Left ventricle myocardium superior (tissue), 1 donor: ENCODE measurements at regions not wholly inside any gene's neighbourhood (a gene's known extent, or its start where the extent isn't known, plus 50 kb on each side); places are given as distances from the start of the nearest gene placed in this dataset.
A peak's percentile ranks its signal among the peaks of the same experiment; 100 is the strongest.

ENCODE experiments used
- ATAC-seq: fragments of 200-7000 bp; cut with Tn5 transposase; one replicate; pipeline ENCODE4 v1.9.1; 2020; ENCODE audit warnings: mild to moderate bottlenecking, moderate library complexity
- DNase-seq: peaks from one replicate; pipeline ENCODE4 v3.0.0-alpha.2; 2020
- intact Hi-C: fragments of 100-400 bp; cut with micrococcal nuclease; formaldehyde crosslinking; loops from one replicate; pipeline ENCODE4 v1.11.0; 2022
- donor health status: DM: no; HTN: yes; CAD: no; lungs with severe emphysema.

GRCh38 chr20:50271176-50271575, 80.5 kb downstream of the CEBPB start:
- DNase-seq (no peak), ATAC-seq (no peak)
- intact Hi-C loops, result no loop called here

GRCh38 chr20:50271612-50272011, 81.0 kb downstream of the CEBPB start:
- intact Hi-C loops, result no loop called here
- no peak for DNase-seq
- ATAC-seq, result no peak

- peak; percentile 72 for DNase-seq
Measured at GRCh38 chr20:50272030-50272723, 81.5 kb downstream of the CEBPB start.

GRCh38 chr20:50272724-50273446, 82.3 kb downstream of the CEBPB start:
- intact Hi-C loops, result no loop called here
- DNase-seq (no peak), ATAC-seq (no peak)

More at GRCh38 chr20:50272030-50272723, 81.5 kb downstream of the CEBPB start:
- ATAC-seq, result peak; percentile 47
- intact Hi-C loops, result no loop called here

GRCh38 chr20:50273601-50274491, 83.2 kb downstream of the CEBPB start:
- DNase-seq, result no peak
- intact Hi-C loops, result no loop called here
- ATAC-seq, result no peak

GRCh38 chr20:50274570-50275430, 84.2 kb downstream of the CEBPB start:
- ATAC-seq, result peak; percentile 41
- DNase-seq, result peak; percentile 83
- intact Hi-C loops, result no loop called here

- ATAC-seq (no peak), DNase-seq (no peak)
- intact Hi-C loops, result no loop called here
Measured at GRCh38 chr20:50276119-50277063, 85.8 kb downstream of the CEBPB start.

GRCh38 chr20:50277064-50277415, 86.4 kb downstream of the CEBPB start:
- DNase-seq, result no peak
- intact Hi-C loops, result no loop called here
- ATAC-seq, result no peak

- ATAC-seq (peak; percentile 9), DNase-seq (no peak)
- intact Hi-C loops, result no loop called here
Measured at GRCh38 chr20:50277460-50278376, 87.1 kb downstream of the CEBPB start.

GRCh38 chr20:50278377-50278683, 87.7 kb downstream of the CEBPB start:
- ATAC-seq (peak; percentile 14), DNase-seq (no peak)

GRCh38 chr20:50278684-50279531, 88.3 kb downstream of the CEBPB start:
- ATAC-seq, result peak; percentile 87
- peak; percentile 93 for DNase-seq
- intact Hi-C loops, result no loop called here

More at GRCh38 chr20:50278377-50278683, 87.7 kb downstream of the CEBPB start:
- intact Hi-C loops, result no loop called here

GRCh38 chr20:50279988-50280850, 89.6 kb downstream of the CEBPB start:
- no peak for DNase-seq
- intact Hi-C loops, result no loop called here
- ATAC-seq, result no peak

- DNase-seq (no peak), ATAC-seq (no peak)
- intact Hi-C loops, result no loop called here
Measured at GRCh38 chr20:50280851-50281655, 90.4 kb downstream of the CEBPB start.

- intact Hi-C loops, result no loop called here
- ATAC-seq (no peak), DNase-seq (no peak)
Measured at GRCh38 chr20:50281831-50282591, 91.4 kb downstream of the CEBPB start.
